ENCODE measurements at regions not wholly inside any gene's neighbourhood (a gene's known extent, or its start where the extent isn't known, plus 50 kb on each side); places are given as distances from the start of the nearest gene placed in this dataset.

- H3K9me3 Mint-ChIP-seq: no peaks in the 10 kb centered on the region
Observed at GRCh38 chr11:119899997-119900396, 171.0 kb upstream of the NECTIN1 start.

GRCh38 chr11:119897576-119897975 is 168.6 kb upstream of the NECTIN1 start:
- Mint-ChIP-seq H3K4me1 (ENCODE audit: low read depth) (no peaks in the 10 kb centered on the region), H3K27me3 (ENCODE audit: low read depth) (peaks cover 2% of the 10 kb centered on the region), H3K27ac (no peak overlapping the region), H3K4me3 (no peak overlapping the region), H3K9me3 (no peaks in the 10 kb centered on the region), H3K36me3 (ENCODE audit: low read depth) (no peaks in the 10 kb centered on the region)
- no peak for DNase-seq
- CTCF ChIA-PET: no interaction called here
- intact Hi-C loops (cut with micrococcal nuclease): no loop called here

More at GRCh38 chr11:119899997-119900396, 171.0 kb upstream of the NECTIN1 start:
- DNase-seq: no peak
- H3K27me3 Mint-ChIP-seq (ENCODE audit: low read depth): no peaks in the 10 kb centered on the region
- no peaks in the 10 kb centered on the region for H3K4me1 Mint-ChIP-seq (ENCODE audit: low read depth)
- no peaks in the 10 kb centered on the region for H3K36me3 Mint-ChIP-seq (ENCODE audit: low read depth)
- no peak overlapping the region for H3K27ac Mint-ChIP-seq
- CTCF ChIA-PET: no interaction called here
- intact Hi-C loops (cut with micrococcal nuclease): no loop called here
- no peak overlapping the region for H3K4me3 Mint-ChIP-seq

- Mint-ChIP-seq H3K9me3 (no peaks in the 10 kb centered on the region), H3K27me3 (ENCODE audit: low read depth) (peaks cover 2% of the 10 kb centered on the region), H3K4me1 (ENCODE audit: low read depth) (no peaks in the 10 kb centered on the region), H3K4me3 (no peak overlapping the region), H3K36me3 (ENCODE audit: low read depth) (no peaks in the 10 kb centered on the region), H3K27ac (no peak overlapping the region)
- no peak for DNase-seq
- CTCF ChIA-PET: no interaction called here
- intact Hi-C loops (cut with micrococcal nuclease): no loop called here
Observed at GRCh38 chr11:119897046-119897440, 168.0 kb upstream of the NECTIN1 start.

- Mint-ChIP-seq H3K27ac (no peak overlapping the region), H3K36me3 (ENCODE audit: low read depth) (no peaks in the 10 kb centered on the region), H3K4me3 (no peak overlapping the region), H3K4me1 (ENCODE audit: low read depth) (no peaks in the 10 kb centered on the region), H3K27me3 (ENCODE audit: low read depth) (peaks cover 2% of the 10 kb centered on the region), H3K9me3 (no peaks in the 10 kb centered on the region)
- intact Hi-C loops (cut with micrococcal nuclease): no loop called here
- CTCF ChIA-PET: no interaction called here
- DNase-seq: no peak
Observed at GRCh38 chr11:119896387-119897045, 167.5 kb upstream of the NECTIN1 start.

- Mint-ChIP-seq H3K36me3 (ENCODE audit: low read depth) (no peaks in the 10 kb centered on the region), H3K4me3 (no peak overlapping the region), H3K4me1 (ENCODE audit: low read depth) (no peaks in the 10 kb centered on the region), H3K27ac (no peak overlapping the region), H3K9me3 (no peaks in the 10 kb centered on the region), H3K27me3 (ENCODE audit: low read depth) (peaks cover 2% of the 10 kb centered on the region)
- CTCF ChIA-PET: no interaction called here
- DNase-seq: no peak
- intact Hi-C loops (cut with micrococcal nuclease): no loop called here
Observed at GRCh38 chr11:119895981-119896380, 167.0 kb upstream of the NECTIN1 start.

- H3K36me3 Mint-ChIP-seq (ENCODE audit: low read depth): no peaks in the 10 kb centered on the region
- H3K4me3 Mint-ChIP-seq: no peak overlapping the region
- no peak overlapping the region for H3K27ac Mint-ChIP-seq
- H3K27me3 Mint-ChIP-seq (ENCODE audit: low read depth): peaks cover 2% of the 10 kb centered on the region
- DNase-seq: no peak
- intact Hi-C loops (cut with micrococcal nuclease): no loop called here
- H3K9me3 Mint-ChIP-seq: no peaks in the 10 kb centered on the region
- no peaks in the 10 kb centered on the region for H3K4me1 Mint-ChIP-seq (ENCODE audit: low read depth)
- CTCF ChIA-PET: no interaction called here
Observed at GRCh38 chr11:119894916-119895315, 165.9 kb upstream of the NECTIN1 start.

- no peaks in the 10 kb centered on the region for H3K9me3 Mint-ChIP-seq
- no peak overlapping the region for H3K4me3 Mint-ChIP-seq
- H3K4me1 Mint-ChIP-seq (ENCODE audit: low read depth): no peaks in the 10 kb centered on the region
- CTCF ChIA-PET: no interaction called here
- intact Hi-C loops (cut with micrococcal nuclease): no loop called here
- no peaks in the 10 kb centered on the region for H3K36me3 Mint-ChIP-seq (ENCODE audit: low read depth)
- peaks cover 2% of the 10 kb centered on the region for H3K27me3 Mint-ChIP-seq (ENCODE audit: low read depth)
- no peak overlapping the region for H3K27ac Mint-ChIP-seq
- no peak for DNase-seq
Observed at GRCh38 chr11:119892311-119892808, 163.4 kb upstream of the NECTIN1 start.

- Mint-ChIP-seq H3K4me3 (no peak overlapping the region), H3K36me3 (ENCODE audit: low read depth) (no peaks in the 10 kb centered on the region), H3K4me1 (ENCODE audit: low read depth) (no peaks in the 10 kb centered on the region), H3K9me3 (no peaks in the 10 kb centered on the region), H3K27me3 (ENCODE audit: low read depth) (peaks cover 2% of the 10 kb centered on the region), H3K27ac (no peak overlapping the region)
- intact Hi-C loops (cut with micrococcal nuclease): no loop called here
- no peak for DNase-seq
- CTCF ChIA-PET: no interaction called here
Observed at GRCh38 chr11:119891055-119891768, 162.2 kb upstream of the NECTIN1 start.

GRCh38 chr11:119890466-119890865 is 161.5 kb upstream of the NECTIN1 start:
- CTCF ChIA-PET: no interaction called here
- intact Hi-C loops (cut with micrococcal nuclease): no loop called here
- Mint-ChIP-seq H3K27ac (no peak overlapping the region), H3K4me1 (ENCODE audit: low read depth) (no peaks in the 10 kb centered on the region), H3K4me3 (no peak overlapping the region), H3K9me3 (no peaks in the 10 kb centered on the region), H3K36me3 (ENCODE audit: low read depth) (no peaks in the 10 kb centered on the region), H3K27me3 (ENCODE audit: low read depth) (peaks cover 2% of the 10 kb centered on the region)
- DNase-seq: no peak

- Mint-ChIP-seq H3K4me1 (ENCODE audit: low read depth) (no peaks in the 10 kb centered on the region), H3K4me3 (no peak overlapping the region), H3K9me3 (no peaks in the 10 kb centered on the region), H3K27me3 (ENCODE audit: low read depth) (peaks cover 5% of the 10 kb centered on the region), H3K27ac (no peak overlapping the region), H3K36me3 (ENCODE audit: low read depth) (no peaks in the 10 kb centered on the region)
- intact Hi-C loops (cut with micrococcal nuclease): no loop called here
- CTCF ChIA-PET: no interaction called here
- DNase-seq: no peak
Observed at GRCh38 chr11:119889728-119890280, 160.8 kb upstream of the NECTIN1 start.

- Mint-ChIP-seq H3K4me3 (no peak overlapping the region), H3K27ac (no peak overlapping the region)
Observed at GRCh38 chr11:119889111-119889510, 160.1 kb upstream of the NECTIN1 start.

GRCh38 chr11:119888119-119888518 is 159.1 kb upstream of the NECTIN1 start:
- Mint-ChIP-seq H3K9me3 (no peaks in the 10 kb centered on the region), H3K4me1 (ENCODE audit: low read depth) (no peaks in the 10 kb centered on the region), H3K36me3 (ENCODE audit: low read depth) (no peaks in the 10 kb centered on the region), H3K4me3 (no peak overlapping the region), H3K27ac (no peak overlapping the region), H3K27me3 (ENCODE audit: low read depth) (peaks cover 5% of the 10 kb centered on the region)
- CTCF ChIA-PET: no interaction called here
- intact Hi-C loops (cut with micrococcal nuclease): no loop called here
- no peak for DNase-seq

More at GRCh38 chr11:119889111-119889510, 160.1 kb upstream of the NECTIN1 start:
- peaks cover 7% of the 10 kb centered on the region for H3K27me3 Mint-ChIP-seq (ENCODE audit: low read depth)
- no peaks in the 10 kb centered on the region for H3K36me3 Mint-ChIP-seq (ENCODE audit: low read depth)
- H3K9me3 Mint-ChIP-seq: no peaks in the 10 kb centered on the region
- CTCF ChIA-PET: no interaction called here
- intact Hi-C loops (cut with micrococcal nuclease): no loop called here
- no peak for DNase-seq
- no peaks in the 10 kb centered on the region for H3K4me1 Mint-ChIP-seq (ENCODE audit: low read depth)

- Mint-ChIP-seq H3K4me1 (ENCODE audit: low read depth) (no peaks in the 10 kb centered on the region), H3K9me3 (no peaks in the 10 kb centered on the region), H3K27me3 (ENCODE audit: low read depth) (peaks cover 5% of the 10 kb centered on the region), H3K4me3 (no peak overlapping the region), H3K27ac (no peak overlapping the region), H3K36me3 (ENCODE audit: low read depth) (no peaks in the 10 kb centered on the region)
- CTCF ChIA-PET: no interaction called here
- intact Hi-C loops (cut with micrococcal nuclease): no loop called here
- DNase-seq: no peak
Observed at GRCh38 chr11:119886667-119887230, 157.7 kb upstream of the NECTIN1 start.
